GM10266 (cell line): ENCODE measurements at regions not wholly inside any gene's neighbourhood (a gene's known extent, or its start where the extent isn't known, plus 50 kb on each side); places are given as distances from the start of the nearest gene placed in this dataset.

Source experiments
- DNase-seq: peaks from one replicate; pipeline ENCODE4 v3.0.0; 2012; ENCODE audit errors: extremely low spot score
- CTCF ChIP-seq: IDR thresholded peaks from 2 replicates; pipeline ENCODE4 v1.5.1; 2012; ENCODE audit warnings: mild to moderate bottlenecking, low read depth; ENCODE audit not compliant: control insufficient read depth, insufficient read depth; ENCODE audit errors: missing control alignments

DNA sequence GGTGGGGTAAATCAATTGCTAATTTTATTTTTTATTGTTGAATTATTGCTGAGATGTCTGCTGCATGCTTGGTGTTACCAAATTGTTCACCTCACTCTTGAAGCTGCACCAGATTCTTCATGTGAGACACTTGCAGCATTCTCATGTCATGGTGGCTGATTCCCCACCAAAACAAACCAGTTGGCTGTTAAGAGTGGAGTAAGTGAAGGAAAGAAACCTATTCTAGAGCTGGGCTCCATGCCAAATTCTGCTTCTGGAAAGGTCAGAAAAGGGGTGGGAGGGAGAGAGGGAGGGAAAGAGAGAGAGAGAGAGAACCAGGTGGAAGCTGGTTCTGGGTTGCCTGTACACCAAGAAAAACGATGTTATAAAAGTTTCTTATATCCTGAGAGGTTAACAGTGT, 317.5 kb upstream of the THRB start:
- no peak for DNase-seq
- TF ChIP-seq CTCF, result no peak

- no peak for DNase-seq
- no peak for TF ChIP-seq CTCF
These were observed 323.4 kb upstream of the THRB start for GRCh38 chr3:24818055-24818454.

GRCh38 chr3:24828011-24828410, 333.4 kb upstream of the THRB start:
- no peak for TF ChIP-seq CTCF
- no peak for DNase-seq

GRCh38 chr3:24828551-24828950, 333.9 kb upstream of the THRB start:
- TF ChIP-seq CTCF, result no peak
- DNase-seq, result no peak

DNA sequence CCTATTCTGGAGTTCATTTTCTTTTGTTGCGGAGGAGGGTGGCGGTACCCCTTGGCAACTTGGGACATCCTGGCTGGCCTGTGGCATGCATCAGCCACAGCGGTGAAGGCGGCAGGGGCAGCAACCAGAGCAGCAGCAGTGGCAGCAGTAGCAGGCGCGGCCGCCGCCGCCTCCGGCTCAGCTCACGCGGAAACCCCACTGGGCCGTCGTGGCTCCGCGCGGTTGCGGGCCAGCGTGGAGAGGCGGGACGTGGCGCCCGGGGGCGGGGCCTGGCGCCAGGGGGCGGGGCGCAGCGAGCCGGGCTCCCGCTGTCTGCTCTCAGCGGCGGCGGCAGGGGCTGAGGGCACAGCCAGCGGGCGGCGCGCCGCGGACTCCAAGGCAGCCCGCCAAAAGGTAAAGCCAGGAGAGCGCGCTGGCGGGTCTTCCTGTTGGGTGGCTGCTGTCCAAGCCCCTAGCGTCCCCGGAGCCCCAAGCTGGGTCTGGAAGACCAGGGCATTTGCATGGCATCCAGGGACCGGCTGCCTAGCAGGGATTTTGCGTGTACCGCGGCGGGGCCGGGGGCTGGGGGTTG, 334.4 kb upstream of the THRB start:
- no peak for DNase-seq
- TF ChIP-seq CTCF, result no peak

DNA sequence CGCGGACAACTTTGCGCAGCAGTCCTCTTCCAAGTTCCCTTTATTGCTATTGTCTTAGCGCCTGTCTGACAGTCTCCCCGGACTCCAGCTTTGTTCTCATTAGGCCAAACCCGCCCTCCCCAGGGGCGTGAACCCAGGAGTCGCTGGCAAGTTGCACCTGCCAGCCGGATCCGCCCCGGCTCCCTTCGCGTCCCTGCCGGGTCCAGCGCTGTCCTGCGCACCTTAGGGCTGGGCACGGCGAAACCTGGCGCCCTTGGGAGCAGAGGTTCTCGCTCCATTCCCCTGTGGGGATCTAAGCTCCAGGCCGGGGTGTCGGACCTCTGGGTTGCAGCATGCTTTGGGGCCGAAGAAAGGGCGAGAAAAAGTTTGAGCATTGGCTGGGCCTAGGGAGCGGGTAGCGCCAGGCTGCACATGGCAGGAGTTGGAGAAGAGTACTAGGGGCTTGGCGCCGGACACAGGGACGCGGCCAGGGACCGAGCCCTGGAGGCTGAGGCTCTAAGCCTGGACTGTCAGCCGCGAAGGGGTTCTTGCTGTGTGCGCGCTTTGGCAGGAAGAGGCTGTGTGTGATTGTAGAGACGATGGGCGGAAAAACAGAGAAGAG, 335.1 kb upstream of the THRB start:
- no peak for DNase-seq
- TF ChIP-seq CTCF, result no peak

DNA sequence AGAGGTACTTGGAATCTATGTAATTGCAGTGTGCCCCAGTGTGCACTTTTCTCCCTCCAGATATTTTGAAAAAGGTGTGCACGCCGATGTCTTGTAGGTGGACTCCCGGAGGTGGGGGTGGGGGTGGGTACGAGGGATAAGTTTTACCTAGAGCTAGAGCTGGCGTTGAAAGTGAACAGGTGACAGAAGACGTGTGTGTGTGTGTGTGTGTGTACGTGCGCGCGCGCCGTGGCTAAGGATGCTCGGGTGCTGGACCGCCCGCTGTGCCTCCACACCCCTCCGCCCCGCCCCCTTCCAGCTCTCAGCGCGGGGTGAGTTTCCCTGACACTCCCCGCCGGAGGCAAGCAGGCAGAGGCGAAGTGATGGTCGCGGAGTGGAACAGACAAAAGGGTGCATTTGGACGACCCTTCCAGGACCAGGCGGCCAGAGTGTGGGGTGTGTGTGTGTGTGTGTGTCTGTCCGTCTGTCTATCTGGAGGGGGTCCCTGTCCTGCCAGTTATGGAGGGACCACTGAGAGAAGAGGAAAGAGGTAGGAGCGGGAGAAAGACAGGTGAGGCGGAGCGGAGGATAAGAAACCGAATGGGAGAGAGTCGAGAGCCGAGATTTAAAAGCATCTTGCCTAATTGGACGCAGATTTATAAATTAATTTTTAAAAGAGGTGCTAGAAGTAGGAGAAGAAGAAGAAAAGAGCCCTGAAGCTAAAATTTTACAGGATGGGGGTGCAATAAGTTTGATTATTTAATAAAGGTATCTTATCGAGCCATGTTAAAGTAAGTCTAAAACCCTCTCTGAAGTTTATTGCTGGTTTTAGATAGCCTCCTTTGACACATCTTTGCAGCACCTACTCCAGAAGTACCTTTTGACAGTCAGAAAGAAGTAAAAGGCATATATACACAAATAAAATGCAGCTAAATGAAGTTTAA, 335.8 kb upstream of the THRB start:
- TF ChIP-seq CTCF, result no peak
- no peak for DNase-seq
